Erythroblast (primary cell): ENCODE measurements at regions not wholly inside any gene's neighbourhood (a gene's known extent, or its start where the extent isn't known, plus 50 kb on each side); places are given as distances from the start of the nearest gene placed in this dataset.

Source experiments
- DNase-seq, 2 experiments: peaks; one replicate each; lab custom pipeline; 2025; lab: John Stamatoyannopoulos, UW
- GATA1 ChIP-seq: IDR thresholded peaks from 2 replicates; pipeline ENCODE4 v1.6.1; 2011; ENCODE audit warnings: low read depth, mild to moderate bottlenecking, control low read depth, low read length, moderate library complexity
- POLR2A ChIP-seq: IDR thresholded peaks from 2 replicates; pipeline ENCODE4 v1.6.1; 2011; ENCODE audit warnings: mild to moderate bottlenecking, low read length

DNA sequence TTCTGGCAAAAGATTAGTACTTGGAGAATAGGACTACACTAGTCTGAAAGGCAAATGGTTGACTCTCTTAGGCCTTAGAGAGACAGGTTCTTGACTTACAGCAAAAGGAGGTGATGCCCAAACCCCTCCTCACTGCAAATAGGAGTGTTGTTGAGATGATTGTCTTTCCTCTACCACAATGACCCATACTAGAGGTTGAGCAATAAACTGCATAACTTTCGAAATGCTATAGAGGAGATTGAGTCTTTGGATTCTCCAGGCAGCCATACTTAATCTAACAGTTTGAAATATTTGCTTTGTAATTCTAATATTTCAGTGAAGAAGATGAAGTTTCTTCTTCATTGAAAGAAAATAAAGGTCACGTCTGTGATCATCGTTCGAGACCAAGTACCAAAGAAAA is 498.5 kb upstream of the GBE1 start:
- TF ChIP-seq POLR2A, result no peak
- no peak for TF ChIP-seq GATA1
- peak in 1 of 2 experiments; percentile 0 for DNase-seq

DNA sequence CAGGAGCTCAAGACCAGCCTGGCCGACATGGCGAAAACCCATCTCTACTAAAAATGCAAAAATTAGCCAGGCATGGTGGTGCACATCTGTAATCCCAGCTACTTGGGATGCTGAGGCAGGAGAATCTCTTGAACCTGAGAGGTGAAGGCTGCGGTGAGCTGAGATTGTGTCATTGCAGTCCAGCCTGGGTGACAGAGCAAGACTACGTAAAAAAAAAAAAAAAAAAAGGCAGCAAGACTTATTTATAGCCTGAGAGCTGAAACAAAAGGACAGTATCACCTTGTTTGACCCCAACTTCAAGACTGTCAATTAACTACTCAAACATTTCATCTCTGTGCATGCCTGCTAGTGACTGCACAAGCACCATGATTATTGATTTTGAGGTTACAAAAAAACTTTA is 478.9 kb upstream of the GBE1 start:
- no peak for TF ChIP-seq POLR2A
- no peak for TF ChIP-seq GATA1
- no peak for DNase-seq

- no peak for DNase-seq
- TF ChIP-seq POLR2A (no peak), GATA1 (no peak)
Observed at GRCh38 chr3:82236257-82236656, 474.8 kb upstream of the GBE1 start.

DNA sequence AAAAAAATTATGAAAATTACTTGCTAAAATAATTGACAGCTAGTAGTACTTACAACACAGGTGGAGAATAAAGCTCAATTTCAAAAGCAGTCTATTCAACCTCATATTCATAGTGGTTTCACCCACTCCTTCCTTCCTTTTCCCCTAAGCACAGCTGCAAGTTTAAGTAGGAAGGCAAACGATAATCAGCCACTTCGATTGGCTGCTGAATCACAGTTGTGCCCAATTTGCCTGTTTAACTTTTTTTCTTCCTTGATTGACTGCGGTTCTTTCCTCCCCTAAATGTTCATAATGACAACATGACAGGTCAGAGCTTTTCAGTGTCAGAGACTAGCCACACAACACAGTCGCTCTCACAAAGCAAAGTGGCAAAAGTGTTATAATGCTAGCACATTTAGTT is 468.0 kb upstream of the GBE1 start:
- no peak for DNase-seq
- TF ChIP-seq GATA1 (no peak), POLR2A (no peak)

GRCh38 chr3:82224661-82225060 is 463.2 kb upstream of the GBE1 start:
- no peak for TF ChIP-seq GATA1
- no peak for TF ChIP-seq POLR2A
- DNase-seq, result no peak

DNA sequence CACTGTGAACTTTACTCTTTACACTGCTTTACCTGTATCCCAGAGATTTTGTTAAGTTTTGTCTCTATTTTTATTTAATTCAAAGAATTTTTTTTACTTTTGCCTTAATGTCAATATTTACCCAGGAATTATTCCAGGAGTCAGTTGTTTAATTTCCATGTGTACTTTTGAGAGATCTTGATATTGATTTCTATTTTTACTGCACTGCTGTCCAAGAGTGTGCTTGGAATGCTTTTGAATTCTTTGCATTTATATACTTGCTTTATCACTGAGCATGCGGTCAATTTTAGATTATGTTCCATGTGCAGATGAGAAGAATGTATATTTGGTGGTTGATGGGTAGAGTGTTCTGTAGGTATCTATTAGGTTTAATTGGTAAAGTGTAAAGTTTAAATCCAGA is 461.0 kb upstream of the GBE1 start:
- no peak for DNase-seq
- TF ChIP-seq POLR2A (no peak), GATA1 (no peak)

- no peak for TF ChIP-seq GATA1
- no peak for TF ChIP-seq POLR2A
- DNase-seq, result no peak
Observed at GRCh38 chr3:82217571-82217970, 456.1 kb upstream of the GBE1 start.

- TF ChIP-seq GATA1 (no peak), POLR2A (no peak)
- no peak for DNase-seq
Observed at GRCh38 chr3:82208002-82208710, 446.7 kb upstream of the GBE1 start.

DNA sequence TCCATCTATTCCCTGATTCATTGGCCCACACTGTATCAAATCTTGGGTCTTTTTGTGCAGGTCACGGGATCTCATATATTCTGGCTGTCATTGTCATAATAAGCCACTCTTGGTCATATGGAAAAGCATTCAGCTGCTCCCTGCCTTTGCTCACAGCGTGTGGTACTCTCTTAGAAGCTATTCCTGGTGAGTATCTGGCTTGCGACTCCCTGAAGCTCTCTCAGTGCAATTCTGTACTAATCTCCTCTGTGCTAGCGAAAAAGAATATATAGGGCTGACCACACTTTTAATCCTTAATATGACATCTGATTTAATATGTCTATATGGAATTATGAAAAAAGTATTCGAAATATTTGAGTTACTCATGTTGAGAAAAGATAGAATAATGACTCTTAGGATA is 440.8 kb upstream of the GBE1 start:
- no peak for TF ChIP-seq POLR2A
- no peak for TF ChIP-seq GATA1
- DNase-seq, result no peak

DNA sequence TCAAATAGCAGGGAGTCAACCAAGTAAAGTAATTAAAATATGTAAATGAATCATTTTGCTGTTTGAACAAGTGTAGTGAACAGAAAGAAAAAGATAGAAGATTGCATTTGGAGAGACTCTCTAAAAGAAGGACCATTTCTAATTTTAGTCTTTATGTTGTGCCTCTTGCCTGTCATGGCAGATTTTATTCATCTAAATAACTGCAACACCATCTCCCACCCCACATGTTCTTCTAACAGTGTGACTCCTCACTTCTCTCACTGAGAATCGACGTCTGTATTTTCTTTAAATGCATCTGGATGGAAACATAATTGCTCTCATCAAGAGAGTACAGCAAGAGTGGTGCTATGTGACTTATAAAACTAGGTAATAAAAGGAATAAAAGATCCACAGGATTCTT is 439.9 kb upstream of the GBE1 start:
- no peak for DNase-seq
- TF ChIP-seq POLR2A (no peak), GATA1 (no peak)

GRCh38 chr3:82198009-82198408 is 436.6 kb upstream of the GBE1 start:
- TF ChIP-seq POLR2A (no peak), GATA1 (no peak)
- no peak for DNase-seq

GRCh38 chr3:82196645-82197044 is 435.2 kb upstream of the GBE1 start:
- TF ChIP-seq GATA1 (no peak), POLR2A (no peak)
- DNase-seq, result no peak

DNA sequence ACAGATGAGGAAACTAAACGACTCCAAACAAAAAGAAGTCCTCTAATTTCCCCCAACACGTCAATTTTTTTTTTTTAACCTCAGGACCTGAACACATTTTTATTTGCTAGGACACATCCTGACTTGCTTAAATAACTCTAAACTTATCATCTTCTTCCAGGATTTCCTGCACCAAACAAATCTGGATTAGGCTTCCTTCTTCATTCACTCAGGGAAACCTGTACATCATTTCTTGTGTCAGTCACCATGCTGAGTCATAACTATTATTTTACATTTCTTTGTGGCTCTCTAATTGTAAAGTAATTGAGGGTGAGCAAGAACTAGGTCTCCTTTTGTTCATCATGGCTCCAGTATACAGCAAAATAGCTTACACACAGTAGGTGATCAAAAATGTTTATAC is 433.4 kb upstream of the GBE1 start:
- TF ChIP-seq GATA1, result no peak
- no peak for TF ChIP-seq POLR2A
- DNase-seq, result no peak

DNA sequence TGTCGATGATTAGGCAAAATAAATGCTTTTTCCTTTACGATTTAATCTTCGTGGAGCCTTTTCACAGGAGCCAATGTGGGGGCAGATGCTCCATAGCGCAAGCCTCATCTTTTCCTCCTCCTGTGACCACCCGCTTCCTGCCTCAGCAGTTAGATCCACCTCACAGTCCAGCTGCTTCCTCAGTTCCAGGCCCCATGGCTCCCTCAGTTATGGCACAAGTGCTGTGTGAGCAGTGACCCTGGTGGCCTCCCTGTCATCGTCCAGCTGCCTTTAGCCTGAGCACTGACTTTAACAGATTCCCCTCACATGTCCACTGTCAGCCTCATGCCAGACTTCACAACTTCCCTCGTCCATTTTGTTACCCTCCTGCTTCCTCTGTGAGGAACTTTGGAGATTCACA is 424.6 kb upstream of the GBE1 start:
- DNase-seq, result no peak

DNA sequence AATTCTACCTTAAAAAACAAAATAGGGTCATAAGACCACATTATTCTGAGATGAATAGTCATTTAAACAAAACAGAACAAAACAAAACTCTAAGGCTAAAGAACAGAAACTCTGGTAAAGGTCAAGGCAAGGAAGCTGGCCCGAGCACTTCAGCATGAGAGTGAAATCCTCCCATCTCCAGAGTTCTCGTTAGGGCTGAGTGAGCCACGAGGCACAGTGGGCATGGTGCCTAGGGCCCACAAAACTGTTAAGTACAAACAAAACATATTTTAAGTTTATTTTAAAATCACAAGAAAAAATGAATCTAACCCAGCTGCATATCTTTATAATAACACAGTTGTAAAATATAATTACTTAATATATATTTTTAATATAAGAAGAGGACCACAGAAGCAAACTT is 417.8 kb upstream of the GBE1 start:
- TF ChIP-seq GATA1 (no peak), POLR2A (no peak)
- DNase-seq, result no peak

More for the DNA sequence above, 424.6 kb upstream of the GBE1 start:
- TF ChIP-seq POLR2A, result no peak
- no peak for TF ChIP-seq GATA1
